C4-2B (cell line): ENCODE measurements at regions not wholly inside any gene's neighbourhood (a gene's known extent, or its start where the extent isn't known, plus 50 kb on each side); places are given as distances from the start of the nearest gene placed in this dataset.
"Not testable (repeated sequence)": the region's sequence is repeated elsewhere in the genome, so short reads cannot be mapped to it uniquely, and the experiment has no call there.

ENCODE experiments used
- H3K27ac ChIP-seq: fragments of 450-650 bp; 2 replicates; pipeline ENCODE4 v1.5.1; 2017
- CTCF ChIP-seq: fragments of 450-650 bp; conservative IDR thresholded peaks from 2 replicates; pipeline ENCODE4 v1.5.1; 2017; ENCODE audit warnings: mild to moderate bottlenecking
- ZFX ChIP-seq: fragments of 450-650 bp; IDR thresholded peaks from 2 replicates; pipeline ENCODE4 v1.6.1; 2017

DNA sequence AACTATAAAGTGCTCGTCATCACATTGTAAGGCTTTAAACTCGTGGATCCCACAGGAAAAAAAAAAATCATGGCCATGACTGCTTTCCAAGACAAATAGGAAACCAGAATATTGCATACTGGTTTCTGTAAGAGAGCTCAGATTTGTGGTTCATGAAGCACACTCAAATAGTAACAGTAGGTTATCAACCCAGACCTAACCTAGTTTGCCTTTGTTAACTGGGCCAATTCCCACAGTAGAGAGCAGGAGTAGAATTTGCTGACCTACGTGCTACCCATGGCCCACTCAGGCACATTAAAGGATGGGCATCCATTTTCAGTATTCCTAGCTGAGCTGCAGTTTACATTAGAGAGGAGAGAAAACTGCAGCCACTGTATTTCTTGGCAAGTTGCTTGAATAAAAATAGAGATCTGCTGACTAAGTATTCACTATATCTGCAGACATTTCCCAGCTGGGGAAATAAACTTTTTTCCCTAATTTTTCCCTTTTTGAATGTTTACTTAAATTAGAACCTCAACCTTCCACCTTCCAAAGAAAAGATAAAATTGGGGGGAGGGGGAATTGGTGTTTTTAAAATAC, 218.5 kb downstream of the SPANXN3 start:
- no peak overlapping the region for H3K27ac ChIP-seq
- TF ChIP-seq CTCF = no peak

- no peak for TF ChIP-seq CTCF
- TF ChIP-seq ZFX = no peak
- no peak overlapping the region for H3K27ac ChIP-seq
Measured at GRCh38 chrX:143296521-143296920, 220.8 kb downstream of the SPANXN3 start.

DNA sequence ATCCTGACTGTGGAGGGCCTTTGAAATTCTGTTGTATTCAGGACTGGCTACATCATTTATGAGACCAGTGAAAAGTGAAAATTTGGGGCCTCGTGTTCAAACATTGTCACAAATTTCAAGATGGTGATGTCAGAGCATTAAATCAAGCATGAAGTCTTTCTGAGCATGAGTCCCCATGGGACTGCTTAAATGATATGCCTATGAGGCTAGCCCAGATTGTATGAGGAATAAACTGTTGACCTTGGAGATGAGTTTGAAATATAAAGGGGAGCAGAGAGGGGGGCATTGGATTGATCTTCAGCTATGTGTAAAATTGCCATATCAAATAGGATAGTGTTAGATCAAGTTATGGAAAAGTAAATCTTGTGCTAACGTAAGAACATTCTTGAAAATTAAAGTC, 230.0 kb downstream of the SPANXN3 start:
- TF ChIP-seq ZFX (no peak), CTCF (no peak)
- H3K27ac ChIP-seq = no peak overlapping the region

DNA sequence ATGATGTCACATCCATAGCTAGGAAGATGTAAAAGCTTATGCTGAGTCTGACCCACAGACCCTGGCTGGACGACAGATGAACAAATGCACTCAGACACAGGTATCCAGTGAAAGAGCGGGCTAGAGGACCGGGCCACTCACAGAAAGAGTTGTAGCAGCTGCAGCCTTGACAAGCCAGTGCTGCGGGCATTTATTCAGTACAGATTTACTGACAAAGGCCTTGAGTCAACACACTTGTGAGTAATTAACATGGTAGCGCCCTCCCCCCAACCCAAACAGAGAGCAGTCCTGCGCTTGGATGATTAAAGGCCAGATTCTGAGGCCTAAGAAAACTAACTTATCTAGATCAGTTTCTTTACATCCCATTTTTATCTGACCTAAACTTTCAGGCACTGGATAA, 244.6 kb downstream of the SPANXN4 start:
- H3K27ac ChIP-seq = no peak overlapping the region
- TF ChIP-seq ZFX (no peak), CTCF (no peak)

DNA sequence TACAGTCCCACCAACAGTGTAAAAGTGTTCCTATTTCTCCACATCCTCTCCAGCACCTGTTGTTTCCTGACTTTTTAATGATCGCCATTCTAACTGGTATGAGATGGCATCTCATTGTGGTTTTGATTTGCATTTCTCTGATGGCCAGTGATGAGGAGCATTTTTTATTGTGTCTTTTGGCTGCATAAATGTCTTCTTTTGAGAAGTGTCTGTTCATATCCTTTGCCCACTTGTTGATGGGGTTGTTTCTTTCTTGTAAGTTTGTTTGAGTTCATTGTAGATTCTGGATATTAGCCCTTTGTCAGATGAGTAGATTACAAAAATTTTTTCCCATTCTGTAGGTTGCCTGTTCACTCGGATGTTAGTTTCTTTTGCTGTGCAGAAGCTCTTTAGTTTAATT, 218.9 kb downstream of the SPANXN4 start:
- not testable (repeated sequence) for H3K27ac ChIP-seq

DNA sequence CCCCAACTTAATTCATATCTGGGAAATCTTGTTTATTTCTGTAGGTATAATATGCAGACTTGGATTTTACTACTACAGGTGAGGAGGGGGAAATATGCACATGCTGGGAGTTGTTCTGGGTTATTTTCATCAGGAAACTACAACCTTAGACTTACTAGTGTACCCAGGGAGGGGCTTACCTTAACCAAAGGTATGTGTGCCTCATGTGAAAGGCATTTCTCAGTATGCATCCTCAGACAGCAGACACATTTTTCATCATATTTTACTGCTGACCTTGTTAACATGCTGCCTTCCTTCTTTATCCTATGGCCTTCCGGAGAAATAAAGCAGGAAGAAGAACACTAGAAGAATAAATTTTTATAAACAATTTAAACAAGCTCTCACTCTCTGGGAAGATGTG, 214.9 kb downstream of the SPANXN4 start:
- no peak for TF ChIP-seq ZFX
- no peak for TF ChIP-seq CTCF
- no peak overlapping the region for H3K27ac ChIP-seq

- TF ChIP-seq CTCF (no peak), ZFX (no peak)
- no peak overlapping the region for H3K27ac ChIP-seq
Measured at GRCh38 chrX:143231492-143231891, 205.8 kb downstream of the SPANXN4 start.

GRCh38 chrX:143228600-143228999, 202.9 kb downstream of the SPANXN4 start:
- H3K27ac ChIP-seq = not testable (repeated sequence)

DNA sequence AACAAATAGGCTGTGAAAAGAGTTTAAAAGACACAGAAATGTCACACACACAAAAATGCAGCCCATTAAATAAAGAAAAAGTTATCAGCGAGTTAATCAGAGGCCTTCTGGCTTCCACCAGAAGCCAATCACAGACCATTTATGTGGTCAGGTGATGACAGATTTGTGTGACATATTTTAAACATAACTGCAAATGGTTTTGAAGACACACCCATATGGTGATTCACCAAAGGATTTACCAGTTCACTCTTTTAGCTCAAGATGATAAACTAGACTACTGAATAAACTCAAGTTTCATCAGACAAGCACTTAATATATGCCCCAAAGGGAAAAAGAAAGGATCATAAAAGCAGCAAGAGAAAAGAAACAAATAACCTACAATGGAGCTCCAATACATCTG, 181.2 kb downstream of the SPANXN4 start:
- H3K27ac ChIP-seq = no peak overlapping the region
- TF ChIP-seq ZFX (no peak), CTCF (no peak)
